A172 (cell line): ENCODE measurements at regions not wholly inside any gene's neighbourhood (a gene's known extent, or its start where the extent isn't known, plus 50 kb on each side); places are given as distances from the start of the nearest gene placed in this dataset.

Source experiments
- DNase-seq: peaks from one replicate; pipeline ENCODE4 v3.0.0-alpha.2; 2015; ENCODE audit warnings: low spot score

GRCh38 chr1:94592571-94592920 is 51.0 kb upstream of the F3 start:
- no peak for DNase-seq

GRCh38 chr1:94591823-94592570 is 50.4 kb upstream of the F3 start:
- DNase-seq, result no peak
